Stimulated activated naive CD8-positive, alpha-beta T cell treated with anti-CD3 and anti-CD28 coated beads, Interleukin-15, Interleukin-2, amounts not matched to agents 100 ng/mL and 50 ng/mL, for 24 hours (primary cell): ENCODE measurements at regions not wholly inside any gene's neighbourhood (a gene's known extent, or its start where the extent isn't known, plus 50 kb on each side); places are given as distances from the start of the nearest gene placed in this dataset.

ENCODE experiments used
- H3K27ac Mint-ChIP-seq: one replicate; pipeline ENCODE4 v1.8.0; 2021; ENCODE audit warnings: mild to moderate bottlenecking, mixed read lengths
- H3K27me3 Mint-ChIP-seq: one replicate; pipeline ENCODE4 v1.8.0; 2021; ENCODE audit warnings: mixed read lengths
- H3K36me3 Mint-ChIP-seq: one replicate; pipeline ENCODE4 v1.8.0; 2021; ENCODE audit warnings: low read depth, mixed read lengths
- H3K4me1 Mint-ChIP-seq: one replicate; pipeline ENCODE4 v1.8.0; 2021; ENCODE audit warnings: low read depth, mixed read lengths
- H3K4me3 Mint-ChIP-seq: one replicate; pipeline ENCODE4 v1.8.0; 2021; ENCODE audit warnings: mild to moderate bottlenecking, mixed read lengths
- H3K9me3 Mint-ChIP-seq: one replicate; pipeline ENCODE4 v1.8.0; 2021; ENCODE audit warnings: mixed read lengths

DNA sequence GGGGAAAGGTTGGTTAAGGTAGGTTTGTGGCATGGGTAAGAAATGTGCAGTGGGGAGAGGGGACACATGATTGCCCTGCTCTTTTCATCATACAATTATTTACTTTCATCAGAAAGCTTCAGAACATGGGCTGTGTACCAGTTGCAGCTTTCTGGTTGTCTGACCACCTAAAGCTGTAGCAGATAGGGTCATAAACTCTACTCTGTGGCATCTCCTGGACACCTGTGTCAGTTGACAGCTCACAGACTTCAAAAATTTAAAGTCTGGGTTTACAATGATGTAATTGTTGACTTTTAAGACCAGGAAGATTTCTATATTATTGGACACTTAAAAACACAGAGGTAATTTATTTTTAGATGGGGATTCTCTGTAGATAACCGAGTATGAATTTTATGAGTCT is 222.7 kb upstream of the PRR16 start:
- no peaks in the 10 kb centered on the region for H3K4me1 Mint-ChIP-seq
- H3K4me3 Mint-ChIP-seq = no peak overlapping the region
- no peaks in the 10 kb centered on the region for H3K27me3 Mint-ChIP-seq
- no peak overlapping the region for H3K27ac Mint-ChIP-seq
- H3K36me3 Mint-ChIP-seq = no peaks in the 10 kb centered on the region
- H3K9me3 Mint-ChIP-seq = no peaks in the 10 kb centered on the region

DNA sequence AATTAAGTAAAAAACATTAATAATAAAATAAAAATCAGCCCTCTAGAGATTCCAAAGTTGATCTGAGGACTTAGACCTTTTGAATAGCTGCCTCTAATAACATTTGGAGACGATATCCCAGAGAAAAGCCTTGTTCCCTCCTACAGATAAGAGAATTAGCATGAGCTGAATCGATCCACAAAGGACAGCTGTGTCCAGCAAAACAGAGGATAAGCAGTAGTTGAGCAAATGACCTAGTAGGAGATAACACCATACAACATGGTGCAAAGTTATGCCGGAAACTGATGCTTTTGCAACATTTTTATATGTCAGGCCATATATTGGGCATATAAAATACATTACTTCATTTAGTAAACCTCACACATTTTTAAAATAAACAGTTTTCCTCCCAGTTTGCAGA is 212.2 kb upstream of the PRR16 start:
- H3K4me1 Mint-ChIP-seq = no peaks in the 10 kb centered on the region
- H3K4me3 Mint-ChIP-seq = no peak overlapping the region
- no peak overlapping the region for H3K27ac Mint-ChIP-seq
- no peaks in the 10 kb centered on the region for H3K9me3 Mint-ChIP-seq
- no peaks in the 10 kb centered on the region for H3K27me3 Mint-ChIP-seq
- H3K36me3 Mint-ChIP-seq = no peaks in the 10 kb centered on the region

DNA sequence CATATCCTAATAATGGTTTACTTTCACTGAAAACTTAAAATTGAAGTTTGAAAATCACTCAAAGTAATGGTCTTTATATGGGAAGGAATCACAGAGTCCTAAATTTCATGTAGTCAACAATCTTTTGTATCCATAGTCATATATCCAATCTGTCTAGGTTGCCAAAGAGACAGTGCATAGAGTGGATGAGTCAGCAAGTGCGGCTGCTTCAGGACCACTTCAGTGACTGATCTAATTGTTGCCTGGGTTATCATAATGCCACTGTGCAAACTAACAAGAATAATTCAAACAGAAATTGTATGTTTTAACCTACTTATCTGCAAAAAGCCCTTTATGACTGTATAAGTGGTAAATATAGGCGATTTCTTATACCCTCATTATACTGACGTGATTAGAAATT is 211.3 kb upstream of the PRR16 start:
- no peak overlapping the region for H3K4me3 Mint-ChIP-seq

GRCh38 chr5:120254385-120254784 is 209.7 kb upstream of the PRR16 start:
- H3K27me3 Mint-ChIP-seq = no peaks in the 10 kb centered on the region
- no peak overlapping the region for H3K4me3 Mint-ChIP-seq
- H3K36me3 Mint-ChIP-seq = no peaks in the 10 kb centered on the region
- no peaks in the 10 kb centered on the region for H3K9me3 Mint-ChIP-seq
- H3K4me1 Mint-ChIP-seq = no peaks in the 10 kb centered on the region
- no peak overlapping the region for H3K27ac Mint-ChIP-seq

More for the DNA sequence above, 211.3 kb upstream of the PRR16 start:
- Mint-ChIP-seq H3K36me3 (no peaks in the 10 kb centered on the region), H3K27ac (no peak overlapping the region), H3K9me3 (no peaks in the 10 kb centered on the region), H3K4me1 (no peaks in the 10 kb centered on the region), H3K27me3 (no peaks in the 10 kb centered on the region)

DNA sequence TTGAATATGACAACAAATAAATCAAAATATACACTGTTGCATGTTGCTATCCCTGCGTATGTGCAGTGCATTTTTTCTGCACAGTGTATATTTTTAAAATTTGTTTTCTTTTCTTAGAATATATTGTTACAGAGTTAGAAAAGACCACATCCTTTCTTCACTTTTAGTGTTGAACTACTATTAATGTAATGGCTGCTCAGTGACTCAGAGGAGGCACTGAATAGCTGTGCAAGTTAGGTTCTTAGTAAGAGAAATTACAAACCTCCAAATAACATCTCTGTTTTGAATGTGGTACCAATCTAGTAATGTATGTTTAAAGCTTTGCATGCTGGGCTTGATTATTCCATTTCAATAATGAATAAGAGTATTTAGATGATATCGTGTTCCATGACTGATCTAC is 208.9 kb upstream of the PRR16 start:
- Mint-ChIP-seq H3K4me1 (no peaks in the 10 kb centered on the region), H3K9me3 (no peaks in the 10 kb centered on the region), H3K27me3 (no peaks in the 10 kb centered on the region), H3K4me3 (no peak overlapping the region), H3K27ac (no peak overlapping the region), H3K36me3 (no peaks in the 10 kb centered on the region)

DNA sequence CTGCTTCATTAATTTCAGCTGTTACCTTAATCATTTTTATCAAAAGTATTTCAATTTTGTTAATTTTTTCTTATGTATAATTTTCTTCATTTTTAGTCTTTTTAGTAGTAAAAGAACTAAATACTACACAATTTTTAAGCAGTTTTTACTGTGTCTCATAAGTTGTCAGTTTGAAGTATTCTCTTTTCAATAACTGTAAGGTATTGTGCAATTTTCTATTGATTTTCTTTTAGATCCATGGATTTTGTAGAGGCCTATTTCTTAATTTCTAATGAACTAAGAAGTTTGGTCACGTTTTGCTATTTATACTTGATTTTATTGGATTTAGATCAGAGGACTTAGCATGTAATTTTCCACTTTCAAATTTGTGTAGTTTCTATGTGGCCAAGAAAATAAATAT is 207.7 kb upstream of the PRR16 start:
- Mint-ChIP-seq H3K4me1 (no peaks in the 10 kb centered on the region), H3K4me3 (no peak overlapping the region), H3K27ac (no peak overlapping the region), H3K36me3 (no peaks in the 10 kb centered on the region), H3K9me3 (no peaks in the 10 kb centered on the region), H3K27me3 (no peaks in the 10 kb centered on the region)

GRCh38 chr5:120257358-120257971 is 206.6 kb upstream of the PRR16 start:
- H3K27ac Mint-ChIP-seq = no peak overlapping the region

DNA sequence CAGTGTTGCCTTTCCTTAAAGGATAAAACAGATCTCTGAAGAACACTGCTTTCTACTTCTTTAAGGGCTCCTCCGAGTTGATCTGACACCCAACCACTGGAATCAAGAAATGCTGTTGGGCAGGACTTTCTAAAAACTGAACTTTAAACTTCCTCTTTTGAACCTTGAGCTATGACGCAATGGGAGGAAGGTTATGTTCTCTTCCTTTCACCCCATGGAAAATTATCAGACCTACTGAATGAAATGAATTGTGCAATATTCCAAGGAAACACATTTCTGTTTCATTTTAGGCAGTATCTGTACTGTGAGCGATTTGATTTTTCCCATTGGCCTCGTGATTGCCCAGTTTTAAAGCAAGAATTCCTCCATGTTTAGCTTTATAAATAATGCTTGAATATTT is 206.0 kb upstream of the PRR16 start:
- Mint-ChIP-seq H3K4me3 (no peak overlapping the region), H3K27ac (no peak overlapping the region), H3K9me3 (no peaks in the 10 kb centered on the region), H3K27me3 (no peaks in the 10 kb centered on the region), H3K36me3 (no peaks in the 10 kb centered on the region), H3K4me1 (no peaks in the 10 kb centered on the region)

More at GRCh38 chr5:120257358-120257971, 206.6 kb upstream of the PRR16 start:
- H3K27me3 Mint-ChIP-seq = no peaks in the 10 kb centered on the region
- H3K9me3 Mint-ChIP-seq = no peaks in the 10 kb centered on the region
- no peak overlapping the region for H3K4me3 Mint-ChIP-seq
- no peaks in the 10 kb centered on the region for H3K36me3 Mint-ChIP-seq
- no peaks in the 10 kb centered on the region for H3K4me1 Mint-ChIP-seq

GRCh38 chr5:120260651-120261050 is 203.4 kb upstream of the PRR16 start:
- Mint-ChIP-seq H3K4me3 (no peak overlapping the region), H3K4me1 (no peaks in the 10 kb centered on the region), H3K36me3 (no peaks in the 10 kb centered on the region), H3K9me3 (no peaks in the 10 kb centered on the region), H3K27me3 (no peaks in the 10 kb centered on the region), H3K27ac (no peak overlapping the region)

GRCh38 chr5:120270498-120270897 is 193.6 kb upstream of the PRR16 start:
- Mint-ChIP-seq H3K4me1 (no peaks in the 10 kb centered on the region), H3K9me3 (no peaks in the 10 kb centered on the region), H3K27me3 (no peaks in the 10 kb centered on the region), H3K4me3 (no peak overlapping the region), H3K36me3 (no peaks in the 10 kb centered on the region), H3K27ac (no peak overlapping the region)

DNA sequence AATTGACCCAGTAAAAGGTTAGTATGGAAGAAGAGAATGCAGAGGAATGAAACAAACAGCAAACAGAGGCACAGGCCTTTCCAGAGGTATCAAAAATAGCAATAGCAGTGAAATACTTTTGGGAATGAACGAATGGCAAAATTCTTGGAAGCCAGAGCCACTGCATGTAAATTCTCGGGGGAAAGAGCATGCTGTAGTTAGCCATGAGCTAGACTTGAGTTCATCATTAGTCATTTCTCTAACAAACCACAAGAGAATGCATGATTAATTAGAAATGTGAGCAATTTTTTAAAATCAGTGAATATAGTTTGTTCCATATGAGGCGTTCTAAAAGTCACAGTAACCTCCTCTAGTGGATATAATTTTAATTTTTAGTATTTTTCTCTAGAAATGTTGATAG is 170.3 kb upstream of the PRR16 start:
- Mint-ChIP-seq H3K36me3 (no peaks in the 10 kb centered on the region), H3K4me1 (no peaks in the 10 kb centered on the region), H3K27me3 (no peaks in the 10 kb centered on the region), H3K9me3 (no peaks in the 10 kb centered on the region), H3K27ac (no peak overlapping the region), H3K4me3 (no peak overlapping the region)

DNA sequence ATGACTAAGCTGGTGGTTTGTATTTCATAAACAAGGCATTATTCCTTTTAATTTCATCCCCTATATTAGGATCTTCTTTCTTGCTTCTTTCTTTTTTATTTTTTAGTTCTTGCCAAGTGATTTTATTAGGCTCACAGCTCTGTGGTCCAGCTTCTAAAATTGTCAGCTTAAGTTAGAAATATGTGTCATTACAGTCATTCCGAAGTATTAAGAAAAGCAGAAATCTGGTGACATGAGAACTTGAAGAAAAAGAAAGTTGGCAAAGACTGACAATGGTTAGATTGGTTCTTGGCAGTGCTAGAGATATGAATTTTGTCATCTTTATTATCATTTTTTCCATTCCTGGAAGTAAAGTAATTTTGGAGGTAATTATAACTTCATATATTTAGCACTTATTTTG is 166.5 kb upstream of the PRR16 start:
- no peaks in the 10 kb centered on the region for H3K36me3 Mint-ChIP-seq
- H3K4me1 Mint-ChIP-seq = no peaks in the 10 kb centered on the region
- no peak overlapping the region for H3K4me3 Mint-ChIP-seq
- H3K9me3 Mint-ChIP-seq = peaks cover 4% of the 10 kb centered on the region
- H3K27ac Mint-ChIP-seq = no peak overlapping the region
- H3K27me3 Mint-ChIP-seq = no peaks in the 10 kb centered on the region

- Mint-ChIP-seq H3K36me3 (no peaks in the 10 kb centered on the region), H3K4me1 (no peaks in the 10 kb centered on the region), H3K9me3 (peaks cover 4% of the 10 kb centered on the region), H3K4me3 (no peak overlapping the region), H3K27me3 (no peaks in the 10 kb centered on the region), H3K27ac (no peak overlapping the region)
Measured at GRCh38 chr5:120298981-120299380, 165.1 kb upstream of the PRR16 start.

GRCh38 chr5:120304663-120305062 is 159.4 kb upstream of the PRR16 start:
- no peaks in the 10 kb centered on the region for H3K27me3 Mint-ChIP-seq
- no peak overlapping the region for H3K4me3 Mint-ChIP-seq
- H3K4me1 Mint-ChIP-seq = no peaks in the 10 kb centered on the region
- no peak overlapping the region for H3K27ac Mint-ChIP-seq
- no peaks in the 10 kb centered on the region for H3K36me3 Mint-ChIP-seq
- peaks cover 8% of the 10 kb centered on the region for H3K9me3 Mint-ChIP-seq

GRCh38 chr5:120306303-120306702 is 157.8 kb upstream of the PRR16 start:
- Mint-ChIP-seq H3K9me3 (peaks cover 4% of the 10 kb centered on the region), H3K4me3 (no peak overlapping the region), H3K36me3 (no peaks in the 10 kb centered on the region), H3K27ac (no peak overlapping the region), H3K27me3 (no peaks in the 10 kb centered on the region), H3K4me1 (no peaks in the 10 kb centered on the region)

GRCh38 chr5:120314191-120314590 is 149.9 kb upstream of the PRR16 start:
- Mint-ChIP-seq H3K4me1 (no peaks in the 10 kb centered on the region), H3K27me3 (no peaks in the 10 kb centered on the region), H3K27ac (no peak overlapping the region), H3K4me3 (no peak overlapping the region), H3K9me3 (peaks cover 12% of the 10 kb centered on the region), H3K36me3 (no peaks in the 10 kb centered on the region)
